Cardiac fibroblast (primary cell): ENCODE measurements at regions not wholly inside any gene's neighbourhood (a gene's known extent, or its start where the extent isn't known, plus 50 kb on each side); places are given as distances from the start of the nearest gene placed in this dataset.

Source experiments
- DNase-seq, 2 donors: peaks; one replicate each; pipeline versions ENCODE4 v3.0.0 to v3.0.0-alpha.2; 2010; ENCODE audit warnings: low read depth in 2 of 2
- H3K4me3 ChIP-seq, 2 donors: replicated peaks in 1 of 2; 1 replicate in 1 of 2; 2 replicates in 1 of 2; pipeline ENCODE4 v1.5.1; 2011; ENCODE audit warnings: low read depth in 2 of 2, low read length in 2 of 2, mild to moderate bottlenecking in 2 of 2, moderate library complexity in 1 of 2
- CTCF ChIP-seq: IDR thresholded peaks from one replicate; pipeline ENCODE4 v1.5.1; 2011; ENCODE audit warnings: low read depth, mild to moderate bottlenecking, low read length, inconsistent platforms

DNA sequence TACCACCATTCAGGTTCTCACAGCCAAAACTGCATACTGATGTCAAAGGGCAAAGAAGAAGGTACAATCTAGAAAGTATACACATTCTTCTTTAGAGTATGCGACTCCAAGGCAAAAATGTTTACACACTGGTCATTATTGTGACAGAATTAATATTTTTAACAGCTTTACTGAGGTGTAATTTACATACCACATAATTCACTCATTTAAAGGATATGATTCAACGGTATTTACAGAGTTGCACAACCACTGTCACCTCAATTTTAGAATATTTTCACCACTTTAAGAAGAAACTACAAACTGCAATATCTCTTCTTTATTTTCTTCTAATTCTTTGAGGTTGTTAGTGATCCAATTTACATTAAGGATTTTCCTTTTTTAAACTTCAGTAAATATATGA, 325.4 kb upstream of the SMIM31 start:
- DNase-seq: no peak

DNA sequence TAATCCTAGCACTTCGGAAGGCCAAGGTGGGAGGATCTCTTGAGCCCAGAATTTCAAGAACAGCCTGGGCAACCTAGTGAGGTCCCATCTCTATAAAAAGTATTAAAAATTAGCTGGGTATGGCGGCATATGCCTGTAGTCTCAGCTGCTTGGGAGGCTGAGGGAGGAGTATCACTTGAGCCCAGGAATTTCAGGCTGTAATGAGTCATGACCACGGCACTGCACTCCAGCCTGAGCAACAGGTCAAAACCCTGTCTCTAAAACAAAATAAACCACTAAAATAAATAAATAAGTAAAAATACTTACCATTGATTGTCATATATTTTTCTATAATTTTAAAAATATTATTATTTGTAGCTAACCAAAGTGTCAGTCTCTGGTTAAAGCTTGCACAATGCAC, 315.6 kb upstream of the SMIM31 start:
- no peak overlapping the region for H3K4me3 ChIP-seq
- TF ChIP-seq CTCF: no peak
- no peak for DNase-seq

More for the DNA sequence above, 325.4 kb upstream of the SMIM31 start:
- TF ChIP-seq CTCF: no peak
- H3K4me3 ChIP-seq: no peak overlapping the region

GRCh38 chr4:164439037-164439436, 314.9 kb upstream of the SMIM31 start:
- TF ChIP-seq CTCF: no peak
- DNase-seq: no peak
- H3K4me3 ChIP-seq: no peak overlapping the region

DNA sequence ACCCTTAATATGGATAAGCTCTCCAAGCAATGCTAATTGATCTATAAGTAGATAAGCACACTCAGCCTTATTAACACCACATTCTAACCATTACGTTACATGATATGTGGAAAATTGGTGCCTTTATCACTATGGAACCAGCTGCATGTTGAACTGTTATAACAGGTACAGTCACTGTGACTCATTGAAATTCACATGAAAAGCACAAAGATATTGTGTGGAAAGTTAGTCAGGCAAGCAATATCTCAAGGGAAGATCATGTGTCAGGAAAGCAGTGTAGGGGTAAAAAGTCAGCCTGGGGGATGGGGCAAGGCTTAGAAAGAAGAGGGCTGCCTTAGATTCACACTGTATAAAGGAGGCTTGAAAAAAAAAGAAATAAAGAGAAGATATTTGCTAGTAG, 313.7 kb upstream of the SMIM31 start:
- TF ChIP-seq CTCF: no peak
- DNase-seq: no peak
- H3K4me3 ChIP-seq: no peak overlapping the region

DNA sequence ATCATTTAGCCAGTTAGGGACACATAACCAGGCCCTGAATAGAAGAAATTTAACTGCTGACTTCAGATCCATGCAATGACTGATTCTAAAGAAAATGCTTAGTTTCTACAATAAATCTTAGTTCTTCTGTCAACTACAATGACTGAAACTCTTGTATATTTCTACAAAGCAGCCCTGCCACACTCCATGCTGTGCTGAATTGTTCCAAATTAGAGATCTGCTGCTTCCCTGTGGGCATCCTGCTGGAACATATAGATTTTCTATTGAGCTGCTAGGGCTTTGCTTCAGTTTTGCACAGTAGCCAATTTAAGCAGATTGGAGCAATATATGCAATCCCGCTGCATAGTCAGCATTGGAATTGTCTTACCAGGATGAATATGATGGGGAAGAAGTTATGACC, 312.8 kb upstream of the SMIM31 start:
- H3K4me3 ChIP-seq: no peak overlapping the region
- no peak for DNase-seq
- no peak for TF ChIP-seq CTCF

DNA sequence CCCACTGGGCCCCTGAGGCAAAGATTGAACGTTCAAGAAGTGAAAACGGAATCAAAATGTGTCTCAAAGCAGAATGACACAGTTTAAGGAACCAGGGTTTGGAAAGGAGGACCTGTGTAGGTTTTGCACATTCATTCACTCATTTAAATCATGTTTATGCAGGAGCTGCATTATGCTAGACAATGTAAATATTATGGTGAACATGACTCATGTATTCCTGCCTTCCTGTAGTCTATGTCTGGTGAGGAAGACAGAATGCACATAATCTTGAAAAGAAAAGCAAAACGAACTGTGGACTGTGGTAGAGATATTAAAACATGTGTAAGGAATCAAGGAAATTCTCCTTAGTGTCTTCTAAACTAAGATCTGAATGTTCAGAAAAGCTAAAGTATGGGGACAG, 311.8 kb upstream of the SMIM31 start:
- no peak for TF ChIP-seq CTCF
- no peak overlapping the region for H3K4me3 ChIP-seq
- DNase-seq: no peak

DNA sequence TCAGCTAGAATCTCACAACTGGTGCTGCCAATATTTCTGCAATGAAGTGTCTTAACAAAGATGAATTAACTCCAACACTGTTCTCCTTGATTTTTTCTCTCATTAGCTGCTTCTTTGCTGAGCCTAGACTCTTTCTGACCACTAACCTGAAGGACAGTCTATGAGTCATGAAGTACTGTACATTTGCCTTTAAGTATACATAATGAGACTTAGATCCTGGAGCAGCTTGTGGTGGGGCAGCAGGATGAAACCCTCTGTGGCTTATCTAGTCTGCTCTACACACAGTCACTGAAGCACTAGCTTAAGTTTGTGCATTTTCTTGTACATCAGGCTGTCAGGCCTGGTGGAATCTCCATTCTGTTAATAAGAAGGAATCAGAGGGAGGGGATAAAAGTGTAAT, 307.4 kb upstream of the SMIM31 start:
- no peak for DNase-seq
- no peak for TF ChIP-seq CTCF
- H3K4me3 ChIP-seq: no peak overlapping the region
